PC-3 (cell line): ENCODE measurements at regions not wholly inside any gene's neighbourhood (a gene's known extent, or its start where the extent isn't known, plus 50 kb on each side); places are given as distances from the start of the nearest gene placed in this dataset.

Source experiments
- ATAC-seq: fragments of 200-7000 bp; cut with Tn5 transposase; 2 replicates; pipeline ENCODE4 v1.9.1; 2020; ENCODE audit warnings: mild to moderate bottlenecking, moderate library complexity
- BruUV-seq: library from RNA; stranded (reverse); fragments of 400-500 nt; replicated peaks from 2 replicates; lab custom pipeline; 2021; lab: Mats Ljungman, UMichigan
- CTCF ChIA-PET: fragments of 300-600 bp; sonication (Branson Sonifier 250); formaldehyde crosslinking; loops from one replicate; lab custom pipeline; 2022; ENCODE audit warnings: antibody characterized with exemption; lab: Charles Lee
- POLR2A ChIA-PET: fragments of 300-600 bp; sonication (Branson Sonifier 250); formaldehyde crosslinking; loops from one replicate; lab custom pipeline; 2022; ENCODE audit warnings: antibody characterized with exemption; ENCODE audit not compliant: unreplicated experiment; lab: Charles Lee
- DNase-seq: peaks from one replicate; pipeline ENCODE4 v3.0.0-alpha.2; 2015
- H2AFZ ChIP-seq: fragments of 300-600 bp; sonication (generic); 2 replicates; pipeline ENCODE4 v1.6.0; 2016; ENCODE audit warnings: antibody characterized with exemption, low read length
- H3F3A ChIP-seq: fragments of 300-600 bp; sonication (generic); one replicate; pipeline ENCODE4 v1.6.0; 2017; ENCODE audit warnings: antibody characterized with exemption, low read length, control low read depth, mild to moderate bottlenecking; ENCODE audit not compliant: unreplicated experiment
- H3K27ac ChIP-seq: fragments of 300-600 bp; sonication (generic); 2 replicates; pipeline ENCODE4 v1.5.1; 2016; ENCODE audit warnings: mild to moderate bottlenecking, low read length
- H3K27me3 ChIP-seq: fragments of 300-600 bp; sonication (generic); 2 replicates; pipeline ENCODE4 v1.6.1; 2016; ENCODE audit warnings: low read length, mixed read lengths
- H3K36me3 ChIP-seq: fragments of 300-600 bp; sonication (generic); 2 replicates; pipeline ENCODE4 v1.6.1; 2016; ENCODE audit warnings: low read depth, mixed run types, low read length, mixed read lengths
- H3K4me1 ChIP-seq: fragments of 300-600 bp; sonication (generic); 2 replicates; pipeline ENCODE4 v1.5.1; 2016; ENCODE audit warnings: low read length; ENCODE audit not compliant: insufficient read depth
- H3K4me2 ChIP-seq: fragments of 300-600 bp; sonication (generic); 2 replicates; pipeline ENCODE4 v1.6.0; 2016; ENCODE audit warnings: low read length
- H3K4me3 ChIP-seq: fragments of 300-600 bp; sonication (generic); 2 replicates; pipeline ENCODE4 v1.5.1; 2016; ENCODE audit warnings: mild to moderate bottlenecking, low read length, mixed read lengths
- H3K79me2 ChIP-seq: fragments of 300-600 bp; sonication (generic); 2 replicates; pipeline ENCODE4 v1.6.1; 2017; ENCODE audit warnings: low read length, mixed read lengths
- H3K9ac ChIP-seq: fragments of 300-600 bp; sonication (generic); 2 replicates; pipeline ENCODE4 v1.6.0; 2016; ENCODE audit warnings: mild to moderate bottlenecking, low read length
- H3K9me2 ChIP-seq: fragments of 300-600 bp; sonication (generic); replicated peaks from 2 replicates; pipeline ENCODE4 v1.6.1; 2016; ENCODE audit warnings: mixed run types, low read length, mixed read lengths
- H3K9me3 ChIP-seq: fragments of 300-600 bp; sonication (generic); 2 replicates; pipeline ENCODE4 v1.6.1; 2016; ENCODE audit warnings: low read length, mixed read lengths
- H4K20me1 ChIP-seq: fragments of 300-600 bp; sonication (generic); 2 replicates; pipeline ENCODE4 v1.6.1; 2016; ENCODE audit warnings: low read length, mixed read lengths
- CTCF ChIP-seq: fragments of 300-600 bp; sonication (generic); conservative IDR thresholded peaks from 2 replicates; pipeline ENCODE4 v1.5.1; 2017; ENCODE audit warnings: antibody characterized with exemption, low read depth, mild to moderate bottlenecking, low read length
- EZH2 ChIP-seq: fragments of 300-600 bp; sonication (generic); IDR thresholded peaks from one replicate; pipeline ENCODE4 v1.6.1; 2017; ENCODE audit warnings: antibody characterized with exemption, mild to moderate bottlenecking, low read length; ENCODE audit not compliant: unreplicated experiment
- EZH2phosphoT487 ChIP-seq: fragments of 300-600 bp; sonication (generic); IDR thresholded peaks from 2 replicates; pipeline ENCODE4 v1.6.1; 2018; ENCODE audit warnings: mild to moderate bottlenecking, antibody characterized with exemption, low read length, borderline replicate concordance
- intact Hi-C: fragments of 100-400 bp; cut with micrococcal nuclease; formaldehyde crosslinking; loops from 2 replicates; pipeline ENCODE4 v1.9.0; 2023

DNA sequence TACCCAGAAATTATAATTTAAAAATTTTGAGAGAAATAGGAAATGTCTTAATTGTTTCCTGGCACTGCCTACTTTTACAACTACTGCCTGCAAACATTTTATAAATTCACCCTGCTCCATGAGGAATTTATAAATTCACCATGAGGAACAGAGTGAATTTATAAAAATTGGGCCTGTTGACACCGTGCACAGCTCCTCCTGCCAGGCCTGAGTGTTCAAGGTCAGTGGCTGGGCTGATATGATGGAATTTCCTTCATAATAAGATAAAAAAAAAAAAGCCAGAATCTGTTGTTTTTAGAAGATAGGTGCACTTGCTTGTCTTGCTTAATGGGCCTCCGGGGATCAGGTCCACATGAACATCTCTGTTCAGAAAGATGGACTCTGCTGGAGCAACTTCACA, 151.7 kb upstream of the RASGEF1B start:
- Histone ChIP-seq H3K27me3 (no peaks in the 10 kb centered on the region), H2AFZ (no peak overlapping the region), H3K9me2 (no peaks in the 10 kb centered on the region), H3K79me2 (no peaks in the 10 kb centered on the region), H3K4me1 (no peaks in the 10 kb centered on the region), H3K9me3 (no peaks in the 10 kb centered on the region), H3F3A (no peaks in the 10 kb centered on the region), H3K4me3 (no peak overlapping the region), H4K20me1 (no peaks in the 10 kb centered on the region), H3K36me3 (no peaks in the 10 kb centered on the region), H3K9ac (no peak overlapping the region), H3K27ac (no peak overlapping the region), H3K4me2 (no peak overlapping the region)
- CTCF ChIA-PET, result no interaction called here
- no TSS peak for BruUV-seq
- DNase-seq (no peak), ATAC-seq (no peak)
- POLR2A ChIA-PET, result no interaction called here
- intact Hi-C loops, result no loop called here
- TF ChIP-seq CTCF, result no peak
- TF ChIP-seq EZH2phosphoT487, result no peak
- no peak for TF ChIP-seq EZH2

- Histone ChIP-seq H3K9ac (no peak overlapping the region), H3K4me1 (no peaks in the 10 kb centered on the region), H3K4me3 (no peak overlapping the region), H3K79me2 (no peaks in the 10 kb centered on the region), H3K36me3 (no peaks in the 10 kb centered on the region), H3K4me2 (no peak overlapping the region), H3K27me3 (no peaks in the 10 kb centered on the region), H3K9me2 (no peaks in the 10 kb centered on the region), H4K20me1 (no peaks in the 10 kb centered on the region), H3K9me3 (no peaks in the 10 kb centered on the region), H3F3A (no peaks in the 10 kb centered on the region), H3K27ac (no peak overlapping the region), H2AFZ (no peak overlapping the region)
- intact Hi-C loops, result no loop called here
- BruUV-seq, result no TSS peak
- TF ChIP-seq CTCF (no peak), EZH2phosphoT487 (no peak), EZH2 (no peak)
- DNase-seq (no peak), ATAC-seq (no peak)
- CTCF ChIA-PET, result no interaction called here
- POLR2A ChIA-PET, result no interaction called here
Measured at GRCh38 chr4:81622474-81623184, 150.9 kb upstream of the RASGEF1B start.

GRCh38 chr4:81622028-81622427, 150.3 kb upstream of the RASGEF1B start:
- Histone ChIP-seq H3K4me1 (no peaks in the 10 kb centered on the region), H3K27ac (no peak overlapping the region), H3K9me3 (no peaks in the 10 kb centered on the region), H3K79me2 (no peaks in the 10 kb centered on the region), H4K20me1 (no peaks in the 10 kb centered on the region), H3K36me3 (no peaks in the 10 kb centered on the region), H2AFZ (no peak overlapping the region), H3K27me3 (no peaks in the 10 kb centered on the region), H3K9me2 (no peaks in the 10 kb centered on the region), H3F3A (no peaks in the 10 kb centered on the region), H3K4me2 (no peak overlapping the region), H3K9ac (no peak overlapping the region), H3K4me3 (no peak overlapping the region)
- ATAC-seq (no peak), DNase-seq (no peak)
- no peak for TF ChIP-seq EZH2phosphoT487
- POLR2A ChIA-PET, result no interaction called here
- CTCF ChIA-PET, result no interaction called here
- intact Hi-C loops, result no loop called here
- no TSS peak for BruUV-seq
